ENCODE measurements at regions not wholly inside any gene's neighbourhood (a gene's known extent, or its start where the extent isn't known, plus 50 kb on each side); places are given as distances from the start of the nearest gene placed in this dataset.

DNA sequence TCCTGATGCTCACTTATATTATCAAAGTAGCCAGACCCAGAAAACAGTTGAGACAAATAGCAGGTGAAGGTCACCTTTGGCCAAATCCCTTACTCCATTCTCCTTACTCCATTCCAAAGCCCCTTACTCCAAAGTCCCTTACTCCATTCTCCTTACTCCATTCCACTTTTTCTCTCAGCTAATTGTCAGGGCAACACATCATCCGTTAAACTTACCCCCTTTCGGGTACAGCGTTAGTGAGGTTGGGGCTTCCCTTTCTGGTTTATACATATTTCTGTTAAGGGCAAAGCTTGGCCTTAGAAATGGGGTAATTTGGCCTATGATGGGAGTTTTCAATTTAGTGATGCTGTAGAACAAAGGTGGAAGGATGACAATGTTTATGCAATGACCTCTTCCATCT lies 111.8 kb upstream of the CCND2 start:
- DNase-seq (ENCODE audit: extremely low read depth, insufficient read length), result no peak
- no peaks in the 10 kb centered on the region for H3K36me3 ChIP-seq (ENCODE audit: control insufficient read depth, insufficient read depth, low read length)
- H3K27me3 ChIP-seq (replicated peaks; ENCODE audit: control insufficient read depth, insufficient read depth, low read length), result no peaks in the 10 kb centered on the region
- no peak overlapping the region for H3K4me3 ChIP-seq (replicated peaks; ENCODE audit: low read depth, low read length)
- TF ChIP-seq, protein P1, sequence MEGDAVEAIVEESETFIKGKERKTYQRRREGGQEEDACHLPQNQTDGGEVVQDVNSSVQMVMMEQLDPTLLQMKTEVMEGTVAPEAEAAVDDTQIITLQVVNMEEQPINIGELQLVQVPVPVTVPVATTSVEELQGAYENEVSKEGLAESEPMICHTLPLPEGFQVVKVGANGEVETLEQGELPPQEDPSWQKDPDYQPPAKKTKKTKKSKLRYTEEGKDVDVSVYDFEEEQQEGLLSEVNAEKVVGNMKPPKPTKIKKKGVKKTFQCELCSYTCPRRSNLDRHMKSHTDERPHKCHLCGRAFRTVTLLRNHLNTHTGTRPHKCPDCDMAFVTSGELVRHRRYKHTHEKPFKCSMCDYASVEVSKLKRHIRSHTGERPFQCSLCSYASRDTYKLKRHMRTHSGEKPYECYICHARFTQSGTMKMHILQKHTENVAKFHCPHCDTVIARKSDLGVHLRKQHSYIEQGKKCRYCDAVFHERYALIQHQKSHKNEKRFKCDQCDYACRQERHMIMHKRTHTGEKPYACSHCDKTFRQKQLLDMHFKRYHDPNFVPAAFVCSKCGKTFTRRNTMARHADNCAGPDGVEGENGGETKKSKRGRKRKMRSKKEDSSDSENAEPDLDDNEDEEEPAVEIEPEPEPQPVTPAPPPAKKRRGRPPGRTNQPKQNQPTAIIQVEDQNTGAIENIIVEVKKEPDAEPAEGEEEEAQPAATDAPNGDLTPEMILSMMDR (IDR thresholded peaks at IDR 0.05; ENCODE audit: insufficient read depth, low read length, poor library complexity, severe bottlenecking), result no peak

- no peaks in the 10 kb centered on the region for H3K27me3 ChIP-seq (replicated peaks; ENCODE audit: control insufficient read depth, insufficient read depth, low read length)
- TF ChIP-seq, protein P1 (IDR thresholded peaks at IDR 0.05; ENCODE audit: insufficient read depth, low read length, poor library complexity, severe bottlenecking), result no peak
- no peak for DNase-seq (ENCODE audit: extremely low read depth, insufficient read length)
- no peak overlapping the region for H3K4me3 ChIP-seq (replicated peaks; ENCODE audit: low read depth, low read length)
- H3K36me3 ChIP-seq (ENCODE audit: control insufficient read depth, insufficient read depth, low read length), result no peaks in the 10 kb centered on the region
These were observed 113.1 kb upstream of the CCND2 start for GRCh38 chr12:4160314-4161040.

DNA sequence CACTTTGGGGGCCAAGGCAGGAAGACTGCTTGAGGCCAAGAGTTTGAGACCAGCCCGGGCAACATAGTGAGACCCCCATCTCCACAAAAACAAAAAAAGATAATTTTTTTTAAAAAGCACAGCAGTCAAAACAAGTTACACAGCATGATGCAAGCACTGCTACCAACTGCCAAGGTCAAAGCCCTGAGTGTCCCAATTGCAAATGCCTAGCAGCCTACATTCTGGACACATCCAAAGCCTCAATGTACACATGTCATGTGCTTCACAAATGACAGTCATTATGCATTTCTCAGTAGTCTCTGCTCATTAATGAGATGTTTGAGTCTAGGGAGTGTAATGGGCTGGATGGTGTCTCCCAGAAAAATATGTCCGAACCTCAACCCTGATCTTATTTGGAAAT lies 113.7 kb upstream of the CCND2 start:
- TF ChIP-seq, protein P1 (IDR thresholded peaks at IDR 0.05; ENCODE audit: insufficient read depth, low read length, poor library complexity, severe bottlenecking), result no peak
- Histone ChIP-seq H3K4me3 (replicated peaks; ENCODE audit: low read depth, low read length) (no peak overlapping the region), H3K27me3 (replicated peaks; ENCODE audit: control insufficient read depth, insufficient read depth, low read length) (no peaks in the 10 kb centered on the region), H3K36me3 (ENCODE audit: control insufficient read depth, insufficient read depth, low read length) (no peaks in the 10 kb centered on the region)
- DNase-seq (ENCODE audit: extremely low read depth, insufficient read length), result no peak

DNA sequence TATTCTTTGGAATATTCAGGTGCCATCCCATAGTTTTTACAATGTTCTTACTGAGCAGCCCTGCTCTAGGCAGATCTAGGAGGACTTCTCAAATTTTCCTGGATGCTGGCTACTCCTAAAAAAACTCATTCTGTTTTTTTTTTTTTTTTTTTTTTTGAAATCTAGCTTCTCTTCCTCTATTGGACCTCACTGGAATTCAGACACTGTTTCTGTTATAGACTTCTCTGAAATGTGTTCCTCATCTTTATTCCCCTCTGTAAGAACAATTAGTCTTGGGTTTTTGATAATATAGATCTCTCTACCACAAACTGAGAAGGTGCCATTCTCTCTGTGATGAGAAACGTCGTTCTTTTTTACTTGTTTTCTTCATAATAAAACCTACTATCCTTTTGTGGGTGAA lies 115.3 kb upstream of the CCND2 start:
- H3K27me3 ChIP-seq (replicated peaks; ENCODE audit: control insufficient read depth, insufficient read depth, low read length), result no peaks in the 10 kb centered on the region
- no peak for DNase-seq (ENCODE audit: extremely low read depth, insufficient read length)
- no peak overlapping the region for H3K4me3 ChIP-seq (replicated peaks; ENCODE audit: low read depth, low read length)
- H3K36me3 ChIP-seq (ENCODE audit: control insufficient read depth, insufficient read depth, low read length), result no peaks in the 10 kb centered on the region
- TF ChIP-seq, protein P1 (IDR thresholded peaks at IDR 0.05; ENCODE audit: insufficient read depth, low read length, poor library complexity, severe bottlenecking), result no peak

- TF ChIP-seq, protein P1 (IDR thresholded peaks at IDR 0.05; ENCODE audit: insufficient read depth, low read length, poor library complexity, severe bottlenecking), result no peak
- DNase-seq (ENCODE audit: extremely low read depth, insufficient read length), result no peak
- Histone ChIP-seq H3K27me3 (replicated peaks; ENCODE audit: control insufficient read depth, insufficient read depth, low read length) (no peaks in the 10 kb centered on the region), H3K4me3 (replicated peaks; ENCODE audit: low read depth, low read length) (no peak overlapping the region), H3K36me3 (ENCODE audit: control insufficient read depth, insufficient read depth, low read length) (no peaks in the 10 kb centered on the region)
These were observed 116.4 kb upstream of the CCND2 start for GRCh38 chr12:4157122-4157521.

GRCh38 chr12:4156317-4156716 lies 117.2 kb upstream of the CCND2 start:
- TF ChIP-seq, protein P1 (IDR thresholded peaks at IDR 0.05; ENCODE audit: insufficient read depth, low read length, poor library complexity, severe bottlenecking), result no peak
- no peak for DNase-seq (ENCODE audit: extremely low read depth, insufficient read length)
- no peaks in the 10 kb centered on the region for H3K27me3 ChIP-seq (replicated peaks; ENCODE audit: control insufficient read depth, insufficient read depth, low read length)
- H3K4me3 ChIP-seq (replicated peaks; ENCODE audit: low read depth, low read length), result no peak overlapping the region
- H3K36me3 ChIP-seq (ENCODE audit: control insufficient read depth, insufficient read depth, low read length), result no peaks in the 10 kb centered on the region

All from GM06990 (cell line).